ENCODE measurements at regions not wholly inside any gene's neighbourhood (a gene's known extent, or its start where the extent isn't known, plus 50 kb on each side); places are given as distances from the start of the nearest gene placed in this dataset.

- DNase-seq = no peak
Observed at GRCh38 chr12:127300075-127300474, 966.9 kb upstream of the TMEM132C start.

GRCh38 chr12:127300753-127301152 lies 966.2 kb upstream of the TMEM132C start:
- no peak for DNase-seq

GRCh38 chr12:127301876-127302275 lies 965.1 kb upstream of the TMEM132C start:
- DNase-seq = no peak

- DNase-seq = no peak
Observed at GRCh38 chr12:127304751-127305725, 961.9 kb upstream of the TMEM132C start.

GRCh38 chr12:127306604-127307215 lies 960.3 kb upstream of the TMEM132C start:
- DNase-seq = no peak

GRCh38 chr12:127307528-127307927 lies 959.4 kb upstream of the TMEM132C start:
- DNase-seq = no peak

- no peak for DNase-seq
Observed at GRCh38 chr12:127308148-127308547, 958.8 kb upstream of the TMEM132C start.

- DNase-seq = no peak
Observed at GRCh38 chr12:127310548-127310947, 956.4 kb upstream of the TMEM132C start.

GRCh38 chr12:127311720-127312364 lies 955.1 kb upstream of the TMEM132C start:
- DNase-seq = no peak

- DNase-seq = no peak
Observed at GRCh38 chr12:127324681-127325080, 942.3 kb upstream of the TMEM132C start.

GRCh38 chr12:127327986-127328385 lies 939.0 kb upstream of the TMEM132C start:
- no peak for DNase-seq

GRCh38 chr12:127328867-127329266 lies 938.1 kb upstream of the TMEM132C start:
- DNase-seq = no peak

GRCh38 chr12:127334365-127334764 lies 932.6 kb upstream of the TMEM132C start:
- no peak for DNase-seq

GRCh38 chr12:127334912-127335644 lies 931.9 kb upstream of the TMEM132C start:
- no peak for DNase-seq

GRCh38 chr12:127336416-127336815 lies 930.6 kb upstream of the TMEM132C start:
- no peak for DNase-seq

GRCh38 chr12:127339065-127339464 lies 927.9 kb upstream of the TMEM132C start:
- DNase-seq = no peak

GRCh38 chr12:127340381-127340780 lies 926.6 kb upstream of the TMEM132C start:
- DNase-seq = no peak

GRCh38 chr12:127342861-127343260 lies 924.1 kb upstream of the TMEM132C start:
- DNase-seq = no peak

- no peak for DNase-seq
Observed at GRCh38 chr12:127343940-127344339, 923.0 kb upstream of the TMEM132C start.

GRCh38 chr12:127351481-127352010 lies 915.4 kb upstream of the TMEM132C start:
- DNase-seq = no peak

GRCh38 chr12:127355061-127355841 lies 911.7 kb upstream of the TMEM132C start:
- DNase-seq = no peak

- DNase-seq = no peak
Observed at GRCh38 chr12:127358888-127359287, 908.1 kb upstream of the TMEM132C start.

All from activated CD4-positive, alpha-beta T cell treated with anti-CD3 and anti-CD28 coated beads, Interleukin-2, amount 50 U/mL, for 4 hours (primary cell).